K562 (cell line): ENCODE measurements at regions not wholly inside any gene's neighbourhood (a gene's known extent, or its start where the extent isn't known, plus 50 kb on each side); places are given as distances from the start of the nearest gene placed in this dataset.

Source experiments
- ATAC-seq: fragments of 200-7000 bp; cut with Tn5 transposase; 3 replicates; pipeline ENCODE4 v1.9.1; 2020; ENCODE audit warnings: moderate library complexity
- BruUV-seq: library from RNA; stranded (reverse); fragments of 400-500 nt; replicated peaks from 2 replicates; lab custom pipeline; 2021; lab: Mats Ljungman, UMichigan
- CTCF ChIA-PET: fragments of 300-600 bp; formaldehyde crosslinking; extraction: SDS; loops from one replicate; lab custom pipeline; 2021; ENCODE audit warnings: low intra/inter-chr PET ratio; lab: Yijun Ruan, JAX
- POLR2A ChIA-PET: fragments of 300-600, 350-650 bp; sonication (Branson Sonifier 250); formaldehyde crosslinking; extraction: SDS; loops from one replicate; lab custom pipeline; 2021; ENCODE audit warnings: antibody characterized with exemption, inconsistent platforms; lab: Yijun Ruan, JAX
- DNase-seq, 4 experiments: peaks; one replicate each; pipeline versions ENCODE4 v3.0.0 to v3.0.0-alpha.2; 2011 to 2018; ENCODE audit warnings: low spot score in 3 of 4, mixed read lengths in 3 of 4; ENCODE audit errors: extremely low read depth in 1 of 4
- FAIRE-seq: peaks from 2 replicates; lab custom pipeline; 2011; peaks lifted over from hg19 to GRCh38; lab: Jason Lieb, UNC
- H2AFZ ChIP-seq: 2 replicates; pipeline ENCODE4 v1.6.0; 2011; ENCODE audit warnings: low read depth, low read length, control low read depth, inconsistent platforms
- H3K27ac ChIP-seq: fragments of 200-600 bp; 3 replicates; pipeline ENCODE4 v1.8.0; 2011; ENCODE audit warnings: low read depth, mild to moderate bottlenecking, control low read depth, inconsistent platforms, low read length, moderate library complexity, mixed read lengths; ENCODE audit errors: extremely low read depth
- H3K27me3 ChIP-seq, 2 experiments: fragments of 300-600 bp in 1 of 2; 2 replicates in 1 of 2; 3 replicates in 1 of 2; pipeline versions ENCODE4 v1.6.0 to v1.8.0; 2011; ENCODE audit warnings: inconsistent platforms in 2 of 2, low read length in 2 of 2, mild to moderate bottlenecking in 1 of 2, mixed read lengths in 1 of 2, moderate library complexity in 1 of 2; ENCODE audit not compliant: control insufficient read depth in 2 of 2, insufficient read depth in 2 of 2
- H3K36me3 ChIP-seq: fragments of 300-600 bp; 3 replicates; pipeline ENCODE4 v1.8.0; 2011; ENCODE audit warnings: mild to moderate bottlenecking, low read length, inconsistent platforms; ENCODE audit not compliant: control insufficient read depth, insufficient read depth
- H3K4me1 ChIP-seq, 2 experiments: fragments of 200-600 bp in 1 of 2; replicated peaks in 1 of 2; 2 replicates in 1 of 2; 3 replicates in 1 of 2; pipeline versions ENCODE4 v1.5.1 to v1.8.0; 2011; ENCODE audit warnings: inconsistent platforms in 2 of 2, low read length in 2 of 2, mild to moderate bottlenecking in 1 of 2, mixed read lengths in 1 of 2, moderate library complexity in 1 of 2; ENCODE audit not compliant: control insufficient read depth in 2 of 2, insufficient read depth in 2 of 2
- H3K4me2 ChIP-seq: 2 replicates; pipeline ENCODE4 v1.6.1; 2011; ENCODE audit warnings: low read length, control low read depth, inconsistent platforms, mixed read lengths; ENCODE audit not compliant: insufficient read depth
- H3K4me3 ChIP-seq: fragments of 200-600 bp; sonication (generic), shearing (Covaris generic); 2 replicates; pipeline ENCODE4 v1.5.1; 2016; ENCODE audit warnings: control low read depth, inconsistent platforms
- H3K79me2 ChIP-seq: fragments of 200-600 bp; 3 replicates; pipeline ENCODE4 v1.8.0; 2011; ENCODE audit warnings: low read length, inconsistent platforms; ENCODE audit not compliant: control insufficient read depth, insufficient read depth
- H3K9ac ChIP-seq, 2 experiments: 2 replicates each; pipeline versions ENCODE4 v1.6.0 to v1.6.1; 2011; ENCODE audit warnings: low read depth in 2 of 2, low read length in 2 of 2, control low read depth in 1 of 2, inconsistent platforms in 1 of 2, mild to moderate bottlenecking in 1 of 2, mixed read lengths in 1 of 2; ENCODE audit not compliant: insufficient read depth in 1 of 2
- H3K9me1 ChIP-seq: one replicate; pipeline ENCODE4 v1.6.0; 2011; ENCODE audit warnings: inconsistent platforms, mild to moderate bottlenecking, low read length, moderate library complexity; ENCODE audit not compliant: control insufficient read depth, insufficient read depth
- H3K9me3 ChIP-seq: replicated peaks from 2 replicates; pipeline ENCODE4 v1.5.1; 2011; ENCODE audit warnings: low read depth, low read length, inconsistent platforms; ENCODE audit not compliant: control insufficient read depth, insufficient read depth
- H4K20me1 ChIP-seq: replicated peaks from 2 replicates; pipeline ENCODE4 v1.6.1; 2011; ENCODE audit warnings: low read length, inconsistent platforms, mixed read lengths; ENCODE audit not compliant: control insufficient read depth, insufficient read depth
- CEBPB ChIP-seq: fragments of 450-650 bp; IDR thresholded peaks from 2 replicates; pipeline ENCODE4 v1.6.1; 2016; ENCODE audit warnings: missing genetic modification characterization, missing compliant biosample characterization
- EP400 ChIP-seq: fragments of 450-650 bp; IDR thresholded peaks from 2 replicates; pipeline ENCODE4 v1.6.1; 2017; ENCODE audit warnings: antibody characterized with exemption, mild to moderate bottlenecking, moderate library complexity
- GTF2F1 ChIP-seq: IDR thresholded peaks from 2 replicates; pipeline ENCODE4 v1.6.1; 2011; ENCODE audit warnings: low read depth, low read length, improper control_type of control experiment
- MEF2D ChIP-seq: conservative IDR thresholded peaks from 2 replicates; pipeline ENCODE4 v1.6.1; 2016; ENCODE audit warnings: low read depth, missing genetic modification characterization, missing compliant biosample characterization
- NBN ChIP-seq: fragments of 450-650 bp; IDR thresholded peaks from 2 replicates; pipeline ENCODE4 v1.6.1; 2016; ENCODE audit warnings: low read depth, mild to moderate bottlenecking
- PPARD ChIP-seq: fragments of 250-450 bp; sonication (Bioruptor Pico); IDR thresholded peaks from 2 replicates; pipeline ENCODE4 v1.8.0; 2022; ENCODE audit warnings: inconsistent platforms, mild to moderate bottlenecking, moderate library complexity
- TAF15 ChIP-seq: fragments of 200-400 bp; formaldehyde crosslinking; IDR thresholded peaks from 2 replicates; pipeline ENCODE4 v1.6.1; 2017; ENCODE audit warnings: mild to moderate bottlenecking, low read depth, low read length, moderate library complexity
- ZBTB11 ChIP-seq, 3 experiments: fragments of 200-800 bp in 1 of 3; fragments of 250-450 bp in 1 of 3; fragments of 450-650 bp in 1 of 3; sonication (Bioruptor Pico) in 1 of 3; sonication (Bioruptor generic) in 1 of 3; formaldehyde crosslinking in 1 of 3; IDR thresholded peaks; 2 replicates each; pipeline versions ENCODE4 v1.6.1 to v1.8.0; 2016 to 2022; ENCODE audit warnings: mild to moderate bottlenecking in 2 of 3, missing genetic modification characterization in 2 of 3, missing compliant biosample characterization in 1 of 3, moderate library complexity in 1 of 3
- ZBTB8A ChIP-seq: fragments of 450-650 bp; IDR thresholded peaks from 2 replicates; pipeline ENCODE4 v1.6.1; 2018; ENCODE audit warnings: mild to moderate bottlenecking, moderate library complexity; ENCODE audit not compliant: partially characterized antibody
- ZNF764 ChIP-seq: fragments of 250-450 bp; sonication (Bioruptor Pico); IDR thresholded peaks from 2 replicates; pipeline ENCODE4 v1.4.0; 2020; ENCODE audit warnings: low read depth, mild to moderate bottlenecking, moderate library complexity
- WGBS: fragments of 100-300 bp; shearing (Covaris generic); methylation state at CpG from one replicate; pipeline ENCODE4 v1.1.6; 2016; ENCODE audit warnings: low coverage, mixed read lengths; ENCODE audit not compliant: insufficient coverage; ENCODE audit errors: missing lambda C conversion rate; 5-methylcytosine and 5-hydroxymethylcytosine counted together
- in situ Hi-C: fragments of 300-500 bp; cut with MboI; formaldehyde crosslinking; loops from 4 replicates; pipeline ENCODE4 v1.15.0; 2018; ENCODE audit warnings: inconsistent platforms, mixed read lengths
- intact Hi-C: fragments of 100-400 bp; cut with micrococcal nuclease; formaldehyde crosslinking; loops from 2 replicates; pipeline ENCODE4 v1.14.2; 2022
- TF ChIP-seq, protein P1 (sequence below): fragments of 250-450 bp; sonication (Bioruptor Pico); IDR thresholded peaks from 2 replicates; pipeline ENCODE4 v1.8.0; 2022; ENCODE audit warnings: moderate library complexity, mild to moderate bottlenecking, inconsistent platforms
- TF ChIP-seq, protein P2 (sequence below): fragments of 450-650 bp; formaldehyde crosslinking; IDR thresholded peaks from 2 replicates; pipeline ENCODE4 v1.4.0; 2022; ENCODE audit warnings: missing genetic modification characterization
- TF ChIP-seq, protein P3 (sequence below): fragments of 250-450 bp; sonication (Bioruptor Pico); IDR thresholded peaks from 2 replicates; pipeline ENCODE4 v1.5.0; 2022; ENCODE audit warnings: mild to moderate bottlenecking

- BruUV-seq: no TSS peak
- 0% methylated on average over 1 of the region's 2 CpGs for WGBS
- TF ChIP-seq NBN (no peak), MEF2D (no peak), GTF2F1 (no peak), EP400 (no peak), PPARD (no peak), ZBTB8A (no peak), TAF15 (no peak), ZBTB11 (CRISPR knock-in tag; IDR thresholded peaks at IDR 0.05) (no peak), CEBPB (tag) (no peak), ZNF764 (no peak)
- TF ChIP-seq, protein P1, sequence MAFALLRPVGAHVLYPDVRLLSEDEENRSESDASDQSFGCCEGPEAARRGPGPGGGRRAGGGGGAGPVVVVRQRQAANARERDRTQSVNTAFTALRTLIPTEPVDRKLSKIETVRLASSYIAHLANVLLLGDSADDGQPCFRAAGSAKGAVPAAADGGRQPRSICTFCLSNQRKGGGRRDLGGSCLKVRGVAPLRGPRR (CRISPR knock-in tag): no peak
- TF ChIP-seq, protein P2, sequence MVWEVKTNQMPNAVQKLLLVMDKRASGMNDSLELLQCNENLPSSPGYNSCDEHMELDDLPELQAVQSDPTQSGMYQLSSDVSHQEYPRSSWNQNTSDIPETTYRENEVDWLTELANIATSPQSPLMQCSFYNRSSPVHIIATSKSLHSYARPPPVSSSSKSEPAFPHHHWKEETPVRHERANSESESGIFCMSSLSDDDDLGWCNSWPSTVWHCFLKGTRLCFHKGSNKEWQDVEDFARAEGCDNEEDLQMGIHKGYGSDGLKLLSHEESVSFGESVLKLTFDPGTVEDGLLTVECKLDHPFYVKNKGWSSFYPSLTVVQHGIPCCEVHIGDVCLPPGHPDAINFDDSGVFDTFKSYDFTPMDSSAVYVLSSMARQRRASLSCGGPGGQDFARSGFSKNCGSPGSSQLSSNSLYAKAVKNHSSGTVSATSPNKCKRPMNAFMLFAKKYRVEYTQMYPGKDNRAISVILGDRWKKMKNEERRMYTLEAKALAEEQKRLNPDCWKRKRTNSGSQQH (CRISPR knock-in tag): no peak
- TF ChIP-seq, protein P3, sequence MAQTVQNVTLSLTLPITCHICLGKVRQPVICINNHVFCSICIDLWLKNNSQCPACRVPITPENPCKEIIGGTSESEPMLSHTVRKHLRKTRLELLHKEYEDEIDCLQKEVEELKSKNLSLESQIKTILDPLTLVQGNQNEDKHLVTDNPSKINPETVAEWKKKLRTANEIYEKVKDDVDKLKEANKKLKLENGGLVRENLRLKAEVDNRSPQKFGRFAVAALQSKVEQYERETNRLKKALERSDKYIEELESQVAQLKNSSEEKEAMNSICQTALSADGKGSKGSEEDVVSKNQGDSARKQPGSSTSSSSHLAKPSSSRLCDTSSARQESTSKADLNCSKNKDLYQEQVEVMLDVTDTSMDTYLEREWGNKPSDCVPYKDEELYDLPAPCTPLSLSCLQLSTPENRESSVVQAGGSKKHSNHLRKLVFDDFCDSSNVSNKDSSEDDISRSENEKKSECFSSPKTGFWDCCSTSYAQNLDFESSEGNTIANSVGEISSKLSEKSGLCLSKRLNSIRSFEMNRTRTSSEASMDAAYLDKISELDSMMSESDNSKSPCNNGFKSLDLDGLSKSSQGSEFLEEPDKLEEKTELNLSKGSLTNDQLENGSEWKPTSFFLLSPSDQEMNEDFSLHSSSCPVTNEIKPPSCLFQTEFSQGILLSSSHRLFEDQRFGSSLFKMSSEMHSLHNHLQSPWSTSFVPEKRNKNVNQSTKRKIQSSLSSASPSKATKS: no peak
- Histone ChIP-seq H3K27me3 (no peaks in the 10 kb centered on the region), H3K9ac (no peak overlapping the region), H3K4me3 (no peak overlapping the region), H2AFZ (no peak overlapping the region), H4K20me1 (no peaks in the 10 kb centered on the region), H3K36me3 (no peaks in the 10 kb centered on the region), H3K4me1 (no peaks in the 10 kb centered on the region), H3K27ac (no peak overlapping the region), H3K4me2 (no peak overlapping the region), H3K9me1 (no peaks in the 10 kb centered on the region), H3K79me2 (no peaks in the 10 kb centered on the region), H3K9me3 (no peaks in the 10 kb centered on the region)
- POLR2A ChIA-PET: no interaction called here
- FAIRE-seq (no peak), DNase-seq (no peak), ATAC-seq (no peak)
- in situ Hi-C loops: no loop called here
- intact Hi-C loops: no loop called here
- CTCF ChIA-PET: no interaction called here
These were observed 285.7 kb upstream of the STT3B start for GRCh38 chr3:31247063-31247447.
